HepG2 (cell line): ENCODE measurements at regions not wholly inside any gene's neighbourhood (a gene's known extent, or its start where the extent isn't known, plus 50 kb on each side); places are given as distances from the start of the nearest gene placed in this dataset.
"Not testable (repeated sequence)": the region's sequence is repeated elsewhere in the genome, so short reads cannot be mapped to it uniquely, and the experiment has no call there.

Source experiments
- ATAC-seq: fragments of 200-7000 bp; cut with Tn5 transposase; 3 replicates; pipeline ENCODE4 v1.9.1; 2020; ENCODE audit warnings: mild to moderate bottlenecking, moderate library complexity
- BruUV-seq: library from RNA; stranded (reverse); fragments of 400-500 nt; replicated peaks from 2 replicates; lab custom pipeline; 2021; lab: Mats Ljungman, UMichigan
- CTCF ChIA-PET: fragments of 300-600 bp; formaldehyde crosslinking; extraction: SDS; loops from one replicate; lab custom pipeline; 2021; ENCODE audit warnings: low total read pairs, inconsistent platforms, low intra/inter-chr PET ratio; lab: Yijun Ruan, JAX
- POLR2A ChIA-PET: fragments of 350-600 bp; sonication (Branson Sonifier 250); formaldehyde crosslinking; loops from one replicate; lab custom pipeline; 2020; ENCODE audit warnings: antibody characterized with exemption, inconsistent platforms; lab: Yijun Ruan, JAX
- DNase-seq: peaks from one replicate; pipeline ENCODE4 v3.0.0-alpha.2; 2015; ENCODE audit warnings: low spot score
- FAIRE-seq: peaks from 3 replicates; lab custom pipeline; 2011; peaks lifted over from hg19 to GRCh38; lab: Jason Lieb, UNC
- H2AFZ ChIP-seq: one replicate; pipeline ENCODE4 v1.6.1; 2011; ENCODE audit warnings: low read length, inconsistent platforms
- H3K27ac ChIP-seq: fragments of 300-600 bp; 3 replicates; pipeline ENCODE4 v1.8.0; 2011; ENCODE audit warnings: mixed run types, mild to moderate bottlenecking, mixed read lengths, low read length, inconsistent platforms; ENCODE audit not compliant: insufficient read depth; ENCODE audit errors: extremely low read length
- H3K27me3 ChIP-seq, 2 experiments: fragments of 200-600 bp in 1 of 2; 2 replicates in 1 of 2; 3 replicates in 1 of 2; pipeline versions ENCODE4 v1.6.0 to v1.8.0; 2011; ENCODE audit warnings: low read length in 2 of 2, mild to moderate bottlenecking in 2 of 2, moderate library complexity in 2 of 2, inconsistent platforms in 1 of 2; ENCODE audit not compliant: insufficient read depth in 2 of 2, control insufficient read depth in 1 of 2
- H3K36me3 ChIP-seq, 2 experiments: fragments of 200-600 bp in 1 of 2; replicated peaks in 1 of 2; 2 replicates in 1 of 2; 3 replicates in 1 of 2; pipeline versions ENCODE4 v1.5.1 to v1.8.0; 2011; ENCODE audit warnings: low read length in 2 of 2, inconsistent platforms in 1 of 2; ENCODE audit not compliant: insufficient read depth in 2 of 2, control insufficient read depth in 1 of 2
- H3K4me1 ChIP-seq: 2 replicates; pipeline ENCODE4 v1.5.1; 2012; ENCODE audit warnings: low read length, inconsistent platforms; ENCODE audit not compliant: insufficient read depth
- H3K4me2 ChIP-seq: 2 replicates; pipeline ENCODE4 v1.6.0; 2011; ENCODE audit warnings: low read depth, low read length, inconsistent platforms
- H3K4me3 ChIP-seq, 3 experiments: fragments of 200-600 bp in 1 of 3; sonication (generic), shearing (Covaris generic) in 1 of 3; replicated peaks in 1 of 3; 2 replicates each; pipeline ENCODE4 v1.5.1; 2011 to 2016; ENCODE audit warnings: low read length in 3 of 3, inconsistent platforms in 2 of 3, low read depth in 2 of 3, mild to moderate bottlenecking in 2 of 3, control low read depth in 1 of 3, mixed read lengths in 1 of 3; ENCODE audit not compliant: insufficient read depth in 1 of 3
- H3K79me2 ChIP-seq: one replicate; pipeline ENCODE4 v1.6.1; 2011; ENCODE audit warnings: low read length, inconsistent platforms; ENCODE audit not compliant: insufficient read depth
- H3K9ac ChIP-seq: 2 replicates; pipeline ENCODE4 v1.6.0; 2011; ENCODE audit warnings: mild to moderate bottlenecking, low read depth, low read length, inconsistent platforms; ENCODE audit not compliant: insufficient read depth
- H3K9me3 ChIP-seq: 2 replicates; pipeline ENCODE4 v1.5.1; 2012; ENCODE audit warnings: mild to moderate bottlenecking, low read length
- H4K20me1 ChIP-seq: 2 replicates; pipeline ENCODE4 v1.6.0; 2011; ENCODE audit warnings: inconsistent platforms, mild to moderate bottlenecking, low read length, moderate library complexity; ENCODE audit not compliant: insufficient read depth
- FOXA1 ChIP-seq, 2 experiments: fragments of 450-650 bp in 1 of 2; sonication (generic) in 1 of 2; formaldehyde crosslinking in 1 of 2; IDR thresholded peaks; 2 replicates each; pipeline versions ENCODE4 v1.4.0 to v1.6.1; 2016 to 2020; ENCODE audit warnings: missing genetic modification reagents in 1 of 2
- MAFG ChIP-seq: sonication (generic); formaldehyde crosslinking; IDR thresholded peaks from 2 replicates; pipeline ENCODE4 v1.5.1; 2020; ENCODE audit warnings: mild to moderate bottlenecking, missing genetic modification reagents
- RBAK ChIP-seq: sonication (generic); formaldehyde crosslinking; IDR thresholded peaks from 2 replicates; pipeline ENCODE4 v1.5.1; 2020; ENCODE audit warnings: mild to moderate bottlenecking, missing genetic modification reagents
- SNAI1 ChIP-seq: sonication (generic); formaldehyde crosslinking; IDR thresholded peaks from 2 replicates; pipeline ENCODE4 v1.5.0; 2020; ENCODE audit warnings: mild to moderate bottlenecking, missing genetic modification reagents, borderline replicate concordance
- ZBTB39 ChIP-seq: sonication (generic); formaldehyde crosslinking; IDR thresholded peaks from 2 replicates; pipeline ENCODE4 v1.5.0; 2020; ENCODE audit warnings: missing genetic modification reagents
- ZNF281 ChIP-seq: sonication (generic); formaldehyde crosslinking; IDR thresholded peaks from 2 replicates; pipeline ENCODE4 v1.4.0; 2020; ENCODE audit warnings: missing genetic modification reagents, borderline replicate concordance
- ZNF614 ChIP-seq: IDR thresholded peaks from 2 replicates; pipeline ENCODE4 v1.6.1; 2018; ENCODE audit warnings: missing biosample characterization, missing genetic modification reagents, inconsistent platforms, borderline replicate concordance
- ZNF740 ChIP-seq: sonication (generic); formaldehyde crosslinking; IDR thresholded peaks from 2 replicates; pipeline ENCODE4 v1.4.0; 2020; ENCODE audit warnings: missing genetic modification reagents
- ZNF883 ChIP-seq: sonication (generic); formaldehyde crosslinking; IDR thresholded peaks from 2 replicates; pipeline ENCODE4 v1.5.1; 2020; ENCODE audit warnings: mild to moderate bottlenecking, missing genetic modification reagents; ENCODE audit errors: not compliant biosample characterization
- WGBS: methylation state at CpG from one replicate; pipeline ENCODE4 v1.1.6; 2017; ENCODE audit warnings: low lambda C conversion rate; 5-methylcytosine and 5-hydroxymethylcytosine counted together
- in situ Hi-C: cut with HindIII; loops from 2 replicates; pipeline ENCODE4 v1.10.0; 2017; ENCODE audit warnings: low pct_unique_long_range_greater_than_20kb; ENCODE audit not compliant: extremely low pct_ligation_motif_present
- intact Hi-C: fragments of 100-400 bp; cut with micrococcal nuclease; formaldehyde crosslinking; loops from one replicate; pipeline ENCODE4 v1.10.0; 2022; ENCODE audit not compliant: unreplicated experiment

GRCh38 chr1:227474072-227474471 lies 89.3 kb upstream of the ZNF678 start:
- in situ Hi-C loops, H3K4me3 ChIP-seq, DNase-seq: not testable (repeated sequence)

GRCh38 chr1:227472772-227473171 lies 90.6 kb upstream of the ZNF678 start:
- H3K27ac ChIP-seq, result no peak overlapping the region
- H3K79me2 ChIP-seq, result no peaks in the 10 kb centered on the region
- DNase-seq, result no peak
- no peaks in the 10 kb centered on the region for H4K20me1 ChIP-seq
- H3K4me2 ChIP-seq, result no peak overlapping the region
- BruUV-seq, result no TSS peak
- no peak overlapping the region for H3K9ac ChIP-seq
- H3K27me3 ChIP-seq, result no peaks in the 10 kb centered on the region
- no peak for FAIRE-seq
- in situ Hi-C loops, result no loop called here
- H3K9me3 ChIP-seq, result no peaks in the 10 kb centered on the region; the same call in 1 of the 2 replicates
- POLR2A ChIA-PET, result no interaction called here
- H3K36me3 ChIP-seq, result no peaks in the 10 kb centered on the region
- no peaks in the 10 kb centered on the region for H3K4me1 ChIP-seq
- no peak overlapping the region for H3K4me3 ChIP-seq
- WGBS, result 4% methylated on average over 1 of the region's 1 CpG
- CTCF ChIA-PET, result no interaction called here
- no peak for ATAC-seq
- intact Hi-C loops, result no loop called here
- no peak overlapping the region for H2AFZ ChIP-seq
- TF ChIP-seq RBAK (CRISPR knock-in tag), result no peak
- no peak for TF ChIP-seq ZNF740
- peak; percentile 96 for TF ChIP-seq ZNF614 (CRISPR knock-in tag)
- no peak for TF ChIP-seq ZBTB39 (CRISPR knock-in tag)
- no peak for TF ChIP-seq ZNF883 (CRISPR knock-in tag)
- TF ChIP-seq MAFG (CRISPR knock-in tag), result no peak
- TF ChIP-seq SNAI1 (CRISPR knock-in tag), result no peak

More at GRCh38 chr1:227474072-227474471, 89.3 kb upstream of the ZNF678 start:
- intact Hi-C loops; H3K27me3 ChIP-seq; H3K4me2 ChIP-seq; BruUV-seq; H3K9ac ChIP-seq; POLR2A ChIA-PET; H4K20me1 ChIP-seq; H3K27ac ChIP-seq; H2AFZ ChIP-seq; ATAC-seq; H3K9me3 ChIP-seq; H3K79me2 ChIP-seq; FAIRE-seq; H3K4me1 ChIP-seq; CTCF ChIA-PET; H3K36me3 ChIP-seq; TF ChIP-seq FOXA1 (IDR thresholded peaks at IDR 0.05): not testable (repeated sequence)
- WGBS, result 0% methylated on average over 4 of the region's 5 CpGs
- TF ChIP-seq ZNF281 (CRISPR knock-in tag) (peak; percentile 68; the same call in 1 of the 2 replicates), FOXA1 (CRISPR knock-in tag; IDR thresholded peaks at IDR 0.05) (0 out of 2 replicates have a peak, but pooled peaks have one; percentile 18)
